ENCODE measurements at regions not wholly inside any gene's neighbourhood (a gene's known extent, or its start where the extent isn't known, plus 50 kb on each side); places are given as distances from the start of the nearest gene placed in this dataset.
"Not testable (repeated sequence)": the region's sequence is repeated elsewhere in the genome, so short reads cannot be mapped to it uniquely, and the experiment has no call there.

- no peak for DNase-seq
Measured at GRCh38 chr3:70736009-70736408, 423.6 kb upstream of the MDFIC2 start.

DNA sequence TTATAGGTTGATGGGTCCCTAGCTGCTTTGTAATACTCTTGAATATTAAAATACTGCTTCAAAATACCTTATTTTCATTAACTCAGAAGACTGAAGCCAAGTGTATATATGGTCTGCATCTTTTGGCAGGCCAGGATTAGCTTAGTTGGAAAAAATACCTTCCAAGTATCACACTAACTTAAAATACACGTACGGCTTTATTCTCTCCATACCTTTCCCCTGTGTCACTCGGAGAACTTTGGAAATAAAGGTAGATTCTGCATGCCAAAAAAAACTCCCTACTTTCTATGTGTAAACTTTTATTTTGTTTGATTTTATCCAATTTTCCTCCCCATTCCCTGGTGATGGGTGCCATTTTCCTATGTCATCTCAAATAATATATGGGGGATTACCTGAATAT, 422.3 kb upstream of the MDFIC2 start:
- DNase-seq: no peak

DNA sequence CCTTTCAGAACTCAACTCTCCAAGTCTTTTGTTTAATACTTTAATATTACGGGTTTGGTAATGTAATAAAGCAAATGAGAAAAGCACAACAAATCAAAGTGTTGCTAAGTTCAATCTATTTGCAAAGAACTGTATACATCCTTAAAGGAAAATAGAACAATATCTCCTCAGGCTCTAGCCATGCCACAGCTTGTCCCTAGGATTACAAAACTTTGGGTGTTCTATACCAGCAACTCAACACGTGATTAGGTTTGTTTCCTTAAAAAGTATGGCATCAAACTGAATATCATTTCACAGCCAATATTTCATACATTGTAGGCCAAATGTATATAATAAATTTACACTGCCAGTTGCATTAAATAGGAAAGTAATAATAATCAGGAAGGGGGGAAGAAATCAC, 418.6 kb upstream of the MDFIC2 start:
- no peak for DNase-seq

- DNase-seq: no peak
Measured at GRCh38 chr3:70729845-70730244, 417.4 kb upstream of the MDFIC2 start.

GRCh38 chr3:70728311-70728710, 415.9 kb upstream of the MDFIC2 start:
- DNase-seq: no peak

DNA sequence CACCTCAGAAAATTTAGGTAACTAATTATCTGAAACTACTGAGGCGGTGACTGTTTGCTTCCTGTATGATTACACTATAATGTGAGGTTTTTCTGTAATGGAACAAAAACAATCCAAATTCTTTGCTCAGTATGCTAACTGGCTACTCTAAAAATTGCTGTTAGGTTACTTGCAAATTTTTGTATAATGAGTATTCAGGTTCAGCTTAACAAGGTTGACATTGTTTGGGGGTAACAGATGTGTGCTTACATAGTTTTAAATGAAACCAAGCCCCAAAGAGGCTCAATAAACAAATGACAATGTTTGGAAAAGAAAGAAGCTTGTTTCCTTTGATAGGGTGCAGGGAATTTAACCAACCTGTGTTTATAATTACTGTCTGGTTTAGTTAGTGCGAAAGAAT, 414.5 kb upstream of the MDFIC2 start:
- DNase-seq: no peak

- DNase-seq: no peak
Measured at GRCh38 chr3:70726096-70726938, 413.9 kb upstream of the MDFIC2 start.

GRCh38 chr3:70722018-70722417, 409.6 kb upstream of the MDFIC2 start:
- DNase-seq: no peak

GRCh38 chr3:70716832-70717231, 404.4 kb upstream of the MDFIC2 start:
- no peak for DNase-seq

DNA sequence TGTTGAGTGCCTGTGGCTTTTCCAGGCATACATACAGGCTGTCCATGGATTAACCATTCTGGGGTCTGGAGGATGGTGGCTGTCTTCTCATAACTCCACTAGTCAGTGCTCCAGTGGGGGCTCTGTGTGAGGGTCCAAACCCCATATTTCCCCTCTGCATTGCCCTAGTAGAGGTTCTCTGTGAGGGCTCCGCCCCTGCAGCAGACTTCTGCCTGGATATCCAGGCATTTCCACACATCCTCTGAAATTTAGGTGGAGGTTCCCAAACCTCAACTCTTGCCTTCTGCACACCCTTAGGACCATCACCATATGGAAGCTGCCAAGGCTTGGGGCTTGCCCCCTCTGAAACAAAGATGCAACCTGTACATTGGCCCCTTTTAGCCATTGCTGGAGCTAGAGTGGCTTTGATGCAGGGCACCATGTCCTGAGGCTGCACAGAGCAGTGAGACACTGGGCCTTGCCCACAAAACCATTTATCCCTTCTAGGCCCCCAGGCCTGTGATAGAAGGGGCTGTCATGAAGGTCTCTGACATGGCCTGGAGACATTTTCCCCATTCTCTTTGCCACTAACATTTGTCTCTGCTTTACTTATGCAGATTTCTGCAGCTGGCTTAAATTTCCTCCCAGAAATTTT, 400.1 kb upstream of the MDFIC2 start:
- DNase-seq: no peak

DNA sequence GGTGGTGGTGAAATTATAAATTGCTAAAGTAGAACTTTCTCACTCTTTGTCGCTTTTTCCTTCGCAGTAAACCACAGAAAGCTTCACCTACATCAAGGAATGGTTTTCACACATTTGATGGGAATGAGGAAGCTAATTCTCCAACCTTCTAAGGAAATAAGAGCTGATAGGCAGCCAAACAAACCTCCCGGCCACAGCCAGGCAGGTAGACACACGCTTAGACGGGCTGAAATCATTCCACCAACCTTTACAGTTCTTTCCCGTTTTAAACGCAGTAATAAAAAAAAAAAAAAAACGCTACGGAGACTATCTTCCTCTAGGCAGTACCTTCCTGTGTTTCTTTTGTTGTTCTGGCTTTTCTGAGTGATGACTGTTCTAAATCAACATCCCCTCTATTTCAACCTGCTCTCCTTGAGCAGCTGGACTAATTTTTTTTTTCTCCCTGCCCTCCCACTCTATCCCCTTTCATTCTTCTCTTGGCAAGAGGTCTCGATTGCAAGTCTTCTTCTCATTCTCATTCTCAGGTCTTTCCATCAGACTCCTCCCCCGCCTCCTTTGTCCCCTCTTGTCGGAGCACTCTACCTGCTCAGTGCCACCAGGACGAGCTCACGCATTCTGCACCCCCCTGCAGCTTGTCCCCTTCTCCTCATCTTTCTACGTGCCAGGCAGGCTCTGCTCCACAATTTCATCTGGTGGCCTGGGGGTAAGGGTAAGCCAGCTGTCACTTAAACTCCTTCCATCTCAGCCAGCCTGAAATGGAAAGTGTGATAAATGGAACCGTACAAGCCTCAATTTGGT, 391.1 kb upstream of the MDFIC2 start:
- DNase-seq: no peak

- no peak for DNase-seq
Measured at GRCh38 chr3:70702132-70702531, 389.7 kb upstream of the MDFIC2 start.

DNA sequence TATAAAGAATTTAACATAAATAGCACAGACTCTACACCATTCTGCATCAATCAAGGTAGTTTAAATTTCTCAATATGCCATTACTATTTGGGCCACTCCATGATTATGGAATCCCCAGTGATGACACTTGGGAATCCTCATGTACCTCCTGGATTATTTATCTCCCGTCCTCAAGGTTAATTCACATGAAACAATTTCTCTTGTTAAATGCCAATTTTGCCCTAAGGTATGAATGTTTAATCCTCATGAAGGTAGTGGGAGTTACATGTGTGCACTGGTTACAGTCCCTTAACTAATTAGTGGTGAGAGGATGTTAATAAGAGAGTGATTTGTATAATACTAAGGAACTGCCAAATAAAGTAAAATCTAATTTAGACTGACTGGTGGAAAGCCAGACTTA, 372.3 kb upstream of the MDFIC2 start:
- no peak for DNase-seq

DNA sequence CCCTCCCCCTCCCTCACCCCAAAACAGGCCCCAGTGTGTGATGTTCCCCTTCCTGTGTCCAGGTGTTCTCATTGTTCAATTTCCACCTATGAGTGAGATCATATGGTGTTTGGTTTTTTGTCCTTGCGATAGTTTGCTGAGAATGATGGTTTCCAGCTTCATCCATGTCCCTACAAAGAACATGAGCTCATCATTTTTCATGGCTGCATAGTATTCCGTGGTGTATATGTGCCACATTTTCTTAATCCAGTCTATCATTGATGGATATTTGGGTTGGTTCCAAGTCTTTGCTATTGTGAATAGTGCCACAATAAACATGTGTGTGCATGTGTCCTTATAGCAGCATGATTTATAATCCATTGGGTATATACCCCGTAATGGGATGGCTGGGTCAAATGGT, 363.4 kb upstream of the MDFIC2 start:
- DNase-seq: not testable (repeated sequence)

DNA sequence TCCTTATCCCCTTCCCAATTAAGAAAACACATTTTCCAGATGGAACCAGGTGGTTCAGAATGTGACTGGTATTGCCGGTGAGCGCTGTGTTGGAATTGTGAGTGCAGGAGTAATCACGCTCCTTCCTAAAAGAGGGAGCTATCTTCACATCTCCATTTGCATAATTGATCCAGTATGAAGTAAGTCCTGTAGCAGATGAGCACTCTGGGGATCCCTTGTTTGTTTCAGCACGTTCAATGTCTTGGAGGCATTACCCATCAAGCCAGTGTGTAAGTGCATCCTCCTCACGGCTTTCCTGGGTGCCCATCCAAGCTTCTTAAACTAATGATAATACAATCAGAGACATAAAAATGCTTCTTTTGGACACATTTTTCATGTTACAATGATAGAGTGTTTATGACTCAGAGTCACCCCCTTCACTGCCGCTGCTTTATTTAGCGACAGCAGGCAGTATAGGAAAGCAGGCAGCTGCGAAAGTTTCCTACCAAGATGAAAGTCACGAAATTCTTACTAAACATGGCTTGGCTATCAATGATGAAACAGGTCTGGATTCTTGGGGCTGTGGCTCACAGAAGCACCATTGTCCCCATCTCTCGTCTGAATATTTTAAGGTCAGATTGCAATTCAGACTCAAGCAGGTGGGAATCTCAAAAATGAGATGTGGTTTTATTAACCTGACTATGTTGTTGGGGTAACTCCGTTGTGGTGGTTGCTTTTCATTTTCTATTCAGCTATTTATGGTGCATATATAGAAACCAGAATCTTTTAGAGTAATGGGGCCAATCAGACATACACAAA, 346.3 kb upstream of the MDFIC2 start:
- DNase-seq: no peak

DNA sequence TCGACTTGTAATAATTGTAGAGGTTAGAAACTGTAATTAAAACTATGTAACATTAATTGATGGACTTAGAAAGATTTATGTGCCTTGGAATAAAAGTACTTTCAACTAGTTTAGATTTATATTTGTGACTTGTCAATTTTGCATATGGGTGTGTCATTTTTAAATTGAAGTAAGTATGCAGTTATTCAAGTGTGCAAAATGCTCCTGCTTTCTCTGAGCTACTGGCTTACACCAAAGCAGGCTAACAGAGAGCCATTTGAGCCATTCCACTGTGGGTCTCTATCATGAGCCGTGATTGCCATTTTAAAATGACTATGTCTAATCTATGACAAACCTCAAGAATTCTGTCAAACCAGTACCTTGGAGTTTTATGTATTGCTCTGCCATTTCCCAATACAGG, 345.0 kb upstream of the MDFIC2 start:
- no peak for DNase-seq

DNA sequence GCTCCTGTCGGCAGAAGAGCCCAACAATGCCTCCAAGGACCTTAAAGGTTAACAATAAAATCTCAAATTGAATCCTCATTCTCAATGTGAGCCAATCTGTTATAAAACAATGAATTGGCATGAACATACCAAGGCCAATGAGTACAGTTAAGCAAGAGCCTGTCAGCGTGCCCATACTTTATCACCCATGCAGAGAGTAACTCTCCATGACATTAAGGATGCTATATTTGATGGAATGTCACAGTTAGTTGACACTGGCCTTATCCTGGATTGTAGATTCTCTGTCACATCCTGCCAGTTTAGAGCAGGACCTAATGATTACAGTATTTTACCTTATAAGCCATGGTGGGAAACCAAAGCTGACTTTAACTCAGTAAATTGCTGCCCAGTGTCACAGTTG, 335.4 kb upstream of the MDFIC2 start:
- DNase-seq: no peak

DNA sequence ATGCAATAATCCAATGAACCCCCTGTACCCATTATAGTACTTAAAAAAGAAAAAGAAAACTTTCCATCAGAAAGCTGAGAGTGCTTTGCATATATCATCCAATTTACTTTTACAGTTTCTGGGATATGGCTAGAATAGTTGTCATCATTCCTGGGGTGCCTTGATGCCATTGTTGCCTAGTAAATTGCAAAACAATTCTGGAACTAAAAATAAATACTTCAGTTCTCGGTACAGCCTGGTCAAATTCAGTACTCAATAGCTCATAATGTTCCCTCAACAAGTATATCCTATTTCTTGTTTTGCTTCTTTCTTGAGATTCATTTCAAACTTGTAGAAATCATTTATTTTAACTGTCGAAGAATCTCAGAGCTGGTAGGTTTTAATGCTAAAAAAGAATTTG, 334.7 kb upstream of the MDFIC2 start:
- DNase-seq: no peak

DNA sequence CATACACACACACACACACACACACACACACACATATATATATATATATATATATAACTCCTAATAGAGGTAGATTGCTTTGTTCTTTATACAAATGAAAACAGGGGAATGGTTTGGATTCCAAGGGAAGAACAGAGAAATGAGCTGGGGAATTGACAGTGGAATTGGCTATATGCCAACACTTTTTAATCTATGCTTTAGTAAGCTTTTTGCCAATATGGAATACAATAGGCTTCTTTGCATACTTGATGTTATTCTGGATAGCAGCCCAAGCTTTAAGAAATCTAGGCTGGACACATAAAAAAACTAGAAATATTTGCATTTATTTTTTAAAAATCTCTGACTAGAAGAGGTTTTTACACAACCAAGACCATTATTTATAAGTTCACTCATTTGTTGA, 334.2 kb upstream of the MDFIC2 start:
- no peak for DNase-seq

DNA sequence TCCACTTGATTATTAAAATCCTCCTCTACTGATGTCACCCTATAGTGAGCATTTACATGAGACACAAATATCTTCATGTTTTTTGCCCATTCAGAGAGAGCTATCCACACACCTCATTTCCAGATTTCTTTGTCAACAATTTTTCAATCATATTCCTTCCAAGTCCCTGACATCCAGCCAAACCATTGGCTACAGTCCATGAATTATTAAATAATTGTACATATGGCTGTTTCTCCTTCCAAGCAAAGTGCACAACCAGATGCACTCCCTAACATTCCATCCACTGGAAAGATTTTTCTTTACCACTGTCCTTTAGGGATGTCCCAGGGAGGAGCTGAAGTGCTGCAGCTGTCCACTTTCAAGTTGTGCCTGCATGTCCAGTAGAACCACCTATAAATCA, 328.0 kb upstream of the MDFIC2 start:
- no peak for DNase-seq

DNA sequence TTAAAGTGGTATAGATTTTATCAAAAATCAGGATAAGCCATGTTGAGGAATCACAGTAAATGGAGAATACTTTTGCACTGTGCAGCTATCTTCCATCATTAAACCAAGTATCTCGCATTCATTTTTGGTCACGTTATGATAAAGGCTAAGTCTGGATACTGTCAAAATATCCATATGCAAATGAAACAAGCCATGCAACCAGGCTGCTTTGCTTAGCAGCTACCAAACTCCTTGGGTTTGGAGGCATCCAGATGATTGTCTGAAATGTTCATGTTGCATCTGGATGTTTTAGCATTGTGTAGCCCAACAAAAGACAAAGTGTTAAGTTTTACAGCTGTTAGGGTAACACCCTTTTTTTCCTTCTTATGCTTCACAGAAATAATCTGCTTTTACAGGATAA, 322.9 kb upstream of the MDFIC2 start:
- DNase-seq: no peak

DNA sequence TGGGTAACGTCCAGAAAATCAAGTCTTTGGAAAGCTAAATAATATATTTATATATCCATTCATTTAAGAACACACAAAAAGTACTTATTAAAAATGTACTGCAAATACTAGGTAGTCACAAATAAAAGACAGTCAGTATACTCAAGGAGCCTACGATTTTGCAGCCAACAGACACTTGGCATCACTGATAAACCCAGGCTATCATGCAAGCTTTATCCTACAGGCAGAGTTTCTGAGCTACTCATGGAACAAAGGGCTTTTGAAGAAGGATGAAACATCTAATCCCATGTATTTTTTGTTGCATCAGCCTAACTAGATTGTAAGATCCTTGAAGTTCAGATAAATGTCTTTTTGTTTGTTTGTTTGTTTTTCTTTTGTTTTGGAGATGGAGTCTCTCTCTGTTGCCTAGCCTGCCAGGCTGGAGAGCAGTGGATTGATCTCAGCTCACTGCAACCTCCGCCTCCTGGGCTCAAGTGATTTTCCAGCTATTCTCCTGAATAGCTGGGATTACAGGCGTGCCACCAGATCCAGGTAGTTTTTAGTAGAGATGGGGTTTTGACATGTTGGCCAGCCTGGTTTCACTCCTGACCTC, 319.4 kb upstream of the MDFIC2 start:
- DNase-seq: no peak

GRCh38 chr3:70621451-70621850, 309.0 kb upstream of the MDFIC2 start:
- DNase-seq: no peak

All from activated CD8-positive, alpha-beta memory T cell treated with anti-CD3 and anti-CD28 coated beads for 24 hours (primary cell).